Anterior cingulate cortex (tissue), 58 donors: ENCODE measurements at regions not wholly inside any gene's neighbourhood (a gene's known extent, or its start where the extent isn't known, plus 50 kb on each side); places are given as distances from the start of the nearest gene placed in this dataset.

Experiments
- DNase-seq, 58 donors: peaks; one replicate each; lab custom pipeline; 2025; lab: John Stamatoyannopoulos, UW

DNA sequence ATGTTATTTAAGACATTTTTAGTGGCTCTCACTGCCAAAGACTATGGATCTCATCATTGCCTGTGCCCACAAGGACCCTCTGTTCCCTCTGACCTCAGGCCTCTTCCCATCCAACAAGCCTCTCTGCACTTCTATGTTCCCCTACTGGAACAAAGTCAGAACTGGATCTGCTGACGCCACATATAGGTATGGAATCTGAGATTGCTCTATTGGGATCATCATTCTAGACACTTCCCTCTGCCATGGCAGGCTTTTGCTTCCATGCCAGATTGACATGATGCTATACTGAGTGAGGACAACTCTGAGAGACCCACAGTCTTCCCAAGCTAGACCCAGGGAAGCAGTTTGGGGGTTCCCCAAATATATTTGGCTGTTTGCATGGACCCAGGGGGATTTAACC is 76.0 kb upstream of the ZNF648 start:
- DNase-seq = no peak

DNA sequence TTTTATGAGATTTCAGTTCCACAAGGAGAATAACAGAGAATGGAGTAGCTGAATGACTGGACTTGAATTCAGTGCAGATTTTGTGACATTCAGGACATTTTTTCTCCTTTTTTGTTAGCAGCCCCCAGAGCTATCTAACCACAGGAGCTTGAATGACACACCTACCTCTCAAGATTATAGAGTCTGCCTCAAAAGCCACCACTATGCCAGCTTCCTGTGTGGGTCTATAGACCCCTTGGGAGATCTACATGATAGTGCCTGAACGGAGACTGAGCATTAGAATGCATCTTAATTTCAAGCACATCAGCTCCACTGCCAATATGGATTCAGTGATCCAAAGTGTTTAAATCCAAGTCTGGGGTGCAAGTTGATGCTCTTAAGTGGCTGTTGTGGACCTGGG is 74.4 kb upstream of the ZNF648 start:
- DNase-seq = no peak

DNA sequence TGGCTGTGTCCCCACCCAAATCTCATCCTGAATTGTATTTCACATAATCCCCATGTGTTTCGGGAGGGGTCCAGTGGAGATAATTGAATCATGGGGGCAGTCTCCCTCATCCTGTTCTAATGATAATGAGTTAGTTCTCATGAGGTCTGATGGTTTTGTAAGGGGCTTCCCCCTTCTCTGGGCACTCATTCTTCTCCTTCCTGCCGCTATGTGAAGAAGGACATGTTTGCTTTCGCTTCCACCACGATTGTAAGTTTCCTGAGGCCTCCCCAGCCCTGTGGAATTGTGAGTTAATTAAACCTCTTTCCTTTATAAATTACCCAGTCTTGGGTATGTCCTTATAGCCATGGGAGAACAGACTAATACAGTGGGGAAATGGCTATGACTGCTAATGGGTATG is 72.7 kb upstream of the ZNF648 start:
- DNase-seq = no peak

DNA sequence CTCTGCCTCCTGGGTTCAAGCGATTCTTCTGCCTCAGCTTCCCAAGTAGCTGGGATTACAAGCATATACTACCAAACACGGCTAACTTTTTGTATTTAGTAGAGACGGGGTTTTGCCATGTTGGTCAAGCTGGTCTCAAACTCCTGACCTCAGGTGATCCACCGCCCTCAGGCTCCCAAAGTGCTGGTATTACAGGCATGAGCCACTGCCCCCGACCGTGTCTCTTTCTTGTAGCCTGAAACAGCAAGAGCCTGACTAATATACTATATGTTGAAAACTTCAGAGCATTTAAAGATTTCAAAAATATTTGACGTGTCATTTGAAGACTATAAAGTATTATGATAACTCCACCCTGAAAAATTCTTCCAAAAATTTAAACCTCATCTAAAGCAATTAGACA is 71.7 kb upstream of the ZNF648 start:
- no peak for DNase-seq

DNA sequence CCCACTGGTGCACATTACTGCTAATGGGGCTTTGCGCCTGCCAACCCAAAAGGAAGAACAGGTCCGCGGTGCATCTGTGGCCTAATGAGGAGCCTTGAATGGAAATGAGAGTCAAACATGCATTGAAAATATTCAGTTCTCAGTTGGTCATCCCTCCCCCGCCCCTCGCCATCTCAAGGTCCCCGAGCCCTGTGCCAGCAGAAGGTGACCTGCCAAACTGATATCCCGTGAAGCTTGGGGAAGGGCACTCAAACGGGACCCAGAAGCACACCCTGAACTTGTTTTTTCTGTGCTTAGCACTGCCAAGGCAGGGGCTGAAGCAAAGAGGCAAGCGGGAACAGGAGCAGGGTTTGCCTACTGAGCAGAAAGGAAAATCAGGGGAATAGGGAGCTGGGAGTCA is 67.9 kb upstream of the ZNF648 start:
- DNase-seq = peak in 43 of 58 donors; percentile 14 to 93 (median 62)

DNA sequence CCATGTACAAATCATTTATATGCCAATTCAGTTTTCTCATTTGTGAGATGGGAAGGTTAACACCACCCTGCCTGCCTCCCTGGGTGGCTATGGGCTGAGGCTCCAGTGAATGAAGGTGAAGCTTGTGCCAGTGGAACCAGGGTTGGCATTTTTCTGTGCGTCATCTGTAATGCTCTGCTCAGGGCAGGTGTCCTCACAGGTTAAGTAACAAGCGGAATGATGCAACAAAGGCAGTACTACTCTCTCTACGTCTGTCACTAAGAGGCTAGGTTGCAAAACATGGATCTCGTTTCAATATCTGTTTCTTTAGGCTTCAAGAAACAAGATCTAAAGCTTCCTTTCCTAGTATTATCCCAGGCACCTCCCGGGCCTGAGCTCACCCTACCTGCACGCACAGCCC is 67.0 kb upstream of the ZNF648 start:
- DNase-seq = no peak

DNA sequence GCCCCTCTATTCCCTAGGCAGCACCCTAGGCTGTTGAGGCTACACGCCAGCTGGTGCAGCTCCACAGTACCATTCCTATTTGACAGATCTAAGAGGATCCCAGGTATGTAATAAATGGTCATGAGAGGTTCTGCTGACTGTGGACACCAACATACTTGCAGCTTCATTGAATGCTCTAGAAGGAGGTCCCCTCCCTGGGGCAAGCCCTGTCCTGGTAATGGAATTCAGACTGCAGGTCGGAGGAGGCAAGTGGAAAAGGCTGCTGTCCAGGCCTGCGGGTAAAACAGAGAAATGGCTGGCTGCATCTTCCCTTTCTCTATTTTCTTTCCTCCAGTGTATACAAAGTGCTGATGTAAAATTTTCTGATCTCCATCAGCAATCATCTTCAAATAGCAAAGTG is 66.1 kb upstream of the ZNF648 start:
- DNase-seq = no peak

DNA sequence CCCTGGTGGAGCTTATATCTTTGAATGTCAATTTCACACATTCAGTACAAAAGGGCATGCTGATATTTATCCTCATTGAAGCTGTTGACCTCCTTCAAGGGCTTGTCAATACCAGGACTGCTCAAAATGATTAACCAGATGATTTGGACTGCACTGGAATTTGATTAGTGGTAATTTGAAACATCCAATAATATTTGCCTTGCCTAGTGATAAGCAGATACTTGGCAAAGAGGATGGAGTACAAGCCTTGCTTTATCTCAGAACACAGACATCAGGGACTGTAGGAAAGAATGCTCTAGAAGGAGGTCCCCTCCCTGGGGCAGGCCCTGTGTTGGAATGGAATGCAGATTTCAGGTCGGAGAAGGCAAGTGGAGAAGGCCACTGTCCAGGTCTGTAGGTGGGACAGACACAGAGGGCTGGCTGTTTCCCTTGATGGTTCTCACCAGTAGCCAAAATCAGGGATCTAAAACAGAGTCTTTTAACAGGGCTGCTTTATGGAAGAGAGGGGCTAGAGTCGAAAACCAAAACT is 64.8 kb upstream of the ZNF648 start:
- no peak for DNase-seq

DNA sequence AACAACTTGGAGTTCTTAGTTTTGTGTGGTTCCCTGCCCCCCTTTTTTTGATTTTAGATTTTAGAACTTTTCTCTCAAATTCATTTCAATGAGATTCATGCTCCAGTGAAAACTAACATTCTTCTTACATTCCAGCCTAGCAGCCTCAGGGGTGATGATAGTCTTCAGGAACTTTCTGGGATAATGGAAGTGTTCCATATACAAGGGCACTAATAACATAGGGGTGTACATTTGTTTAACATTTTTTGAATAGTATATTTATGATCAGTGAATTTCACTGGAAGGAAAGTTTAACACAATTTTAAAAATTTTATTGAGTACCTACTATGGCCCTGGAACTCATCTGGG is 61.4 kb upstream of the ZNF648 start:
- no peak for DNase-seq

DNA sequence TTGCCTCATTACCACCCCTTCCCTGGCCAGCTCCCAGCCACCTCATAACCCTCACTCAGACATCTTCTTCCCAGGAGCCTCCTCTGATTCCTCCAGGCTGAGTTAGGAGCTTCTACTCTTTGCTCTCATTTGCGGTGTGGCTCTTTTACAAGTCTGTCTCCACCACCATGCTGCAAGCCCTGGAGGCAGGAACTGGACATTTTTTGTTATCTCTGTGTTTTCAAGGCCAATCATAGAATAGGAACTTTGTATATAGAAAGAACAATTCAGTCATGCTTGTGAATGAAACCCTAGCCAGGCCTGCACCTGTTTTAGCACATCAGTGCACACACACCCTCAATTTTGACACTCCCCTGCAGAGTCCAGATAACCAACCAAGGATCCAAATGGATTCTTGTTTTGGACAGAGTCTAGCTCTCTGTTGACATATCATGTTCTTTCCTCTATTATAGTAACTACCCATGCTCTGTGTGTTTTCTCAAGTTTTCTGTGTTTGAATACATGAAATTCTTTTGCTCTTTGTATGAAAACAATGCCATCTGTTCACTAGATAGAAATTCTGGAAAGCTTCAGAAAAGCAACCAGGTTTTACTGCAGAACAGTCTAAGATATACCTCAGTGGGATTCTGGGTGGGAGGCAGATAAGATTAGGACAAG is 60.9 kb upstream of the ZNF648 start:
- no peak for DNase-seq

DNA sequence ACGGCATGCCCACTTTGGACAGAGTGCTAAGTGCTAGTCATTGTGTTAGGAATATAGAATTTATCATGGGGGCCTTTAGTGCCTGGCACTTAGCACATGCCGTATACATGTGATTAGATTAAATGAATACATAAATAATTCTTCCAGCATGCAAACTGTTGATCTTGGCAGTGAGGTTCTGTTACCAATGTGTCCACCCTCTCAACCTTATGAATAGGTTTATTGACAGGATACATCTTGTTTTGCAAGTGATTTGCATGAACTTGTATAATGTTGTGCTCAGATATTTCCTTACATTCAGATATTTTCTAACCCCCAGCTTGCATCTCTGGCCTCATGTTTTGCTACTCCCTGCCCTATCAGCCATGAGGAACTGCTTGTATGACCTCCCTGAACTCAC is 60.3 kb upstream of the ZNF648 start:
- DNase-seq = no peak

DNA sequence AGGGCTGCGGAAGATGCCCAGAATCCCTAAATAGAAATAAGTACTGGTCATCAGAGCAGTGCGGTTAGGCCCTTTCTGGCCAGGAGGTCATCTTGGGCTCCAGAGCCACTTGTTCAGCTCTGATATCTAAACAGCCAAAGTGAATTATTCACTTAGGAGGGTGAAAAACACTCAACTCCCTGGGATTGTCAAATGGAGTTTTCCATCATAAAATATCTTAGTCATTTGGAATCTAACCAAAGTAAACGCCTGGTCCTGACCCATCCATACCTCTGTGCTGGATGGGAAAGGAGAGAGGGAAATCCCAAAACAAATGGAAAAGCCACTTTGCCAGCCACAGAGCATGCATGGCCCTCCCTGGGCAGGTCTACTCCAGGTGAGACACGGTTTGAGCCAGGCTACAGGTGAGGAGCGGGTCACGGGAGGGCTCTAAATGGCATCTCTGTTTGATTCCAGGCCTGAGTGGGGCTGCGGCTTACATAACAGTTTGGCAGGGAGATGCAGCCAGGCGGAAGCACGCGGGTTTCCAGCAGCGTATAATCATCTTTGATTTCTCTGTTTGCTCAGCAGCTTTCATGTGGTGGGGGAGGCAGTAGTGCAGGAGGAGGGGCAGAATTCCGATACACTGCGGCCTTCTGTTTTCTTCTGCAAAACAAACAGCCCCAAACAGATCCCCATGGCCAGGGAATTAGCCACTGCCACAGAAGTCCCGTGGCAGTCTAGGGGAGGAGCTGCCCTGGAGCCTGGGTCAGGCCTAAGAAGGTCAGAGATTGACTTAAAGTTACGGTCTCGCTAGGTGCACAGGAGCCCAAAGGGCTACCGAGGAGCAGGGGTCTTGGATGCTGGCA is 59.1 kb upstream of the ZNF648 start:
- peak; percentile 13 to 89 (median 71) for DNase-seq

DNA sequence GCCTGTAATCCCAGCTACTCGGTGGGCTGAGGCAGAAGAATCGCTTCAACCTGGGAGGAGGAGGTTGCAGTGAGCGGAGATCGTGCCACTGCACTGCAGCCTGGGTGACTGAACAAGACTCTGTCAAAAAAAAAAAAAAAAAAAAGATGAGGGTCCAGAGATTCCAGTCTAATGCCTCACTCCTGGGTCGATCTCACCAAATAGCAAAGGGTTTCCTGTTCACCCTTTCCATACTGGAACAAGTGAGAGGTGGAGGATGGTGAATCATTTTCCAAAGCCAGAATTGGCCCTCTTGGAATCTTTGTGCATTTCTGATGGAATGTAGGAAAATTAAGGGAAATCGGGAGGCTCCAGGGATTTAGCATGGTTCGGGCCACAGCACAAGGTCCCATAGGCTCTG is 58.1 kb upstream of the ZNF648 start:
- DNase-seq = no peak

DNA sequence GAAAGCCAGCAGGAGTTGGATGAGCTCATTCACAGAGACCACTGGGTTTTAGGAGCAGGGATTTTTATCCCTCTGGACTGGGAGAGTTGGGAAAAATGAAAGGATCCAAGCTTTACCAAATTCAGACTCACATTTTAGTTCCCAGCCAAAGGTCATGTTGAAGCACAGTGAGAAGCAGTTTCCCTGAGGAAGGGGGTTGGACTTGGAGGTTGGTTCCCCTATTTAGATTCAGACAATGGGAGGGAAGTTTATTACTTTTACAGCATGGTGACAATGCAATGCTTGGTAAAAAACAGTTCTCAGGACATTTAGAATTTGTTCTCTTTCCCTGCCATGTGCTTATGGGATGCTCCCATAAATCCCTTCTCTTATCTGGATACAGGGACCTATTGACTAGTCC is 57.3 kb upstream of the ZNF648 start:
- no peak for DNase-seq

DNA sequence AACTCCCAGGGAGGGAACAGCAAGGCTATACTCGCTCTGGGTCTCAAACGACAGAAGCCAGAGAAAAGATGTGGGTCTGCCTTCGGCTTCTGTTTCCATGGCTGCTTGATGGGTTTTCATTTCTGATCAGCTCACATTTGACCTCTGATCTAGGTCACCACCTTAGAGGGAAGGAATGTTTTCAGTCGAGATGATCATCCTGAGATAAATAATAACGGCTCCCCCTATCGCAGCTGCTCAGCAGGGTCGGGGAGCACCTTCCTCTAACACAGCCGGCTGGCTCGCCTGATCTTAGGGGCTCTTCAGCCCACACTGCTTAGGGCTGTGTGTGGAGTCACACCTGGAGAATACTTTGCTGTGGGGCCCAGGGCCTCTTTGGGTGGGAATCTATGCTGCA is 53.1 kb upstream of the ZNF648 start:
- peak in 1 of 58 donors; percentile 8 for DNase-seq

DNA sequence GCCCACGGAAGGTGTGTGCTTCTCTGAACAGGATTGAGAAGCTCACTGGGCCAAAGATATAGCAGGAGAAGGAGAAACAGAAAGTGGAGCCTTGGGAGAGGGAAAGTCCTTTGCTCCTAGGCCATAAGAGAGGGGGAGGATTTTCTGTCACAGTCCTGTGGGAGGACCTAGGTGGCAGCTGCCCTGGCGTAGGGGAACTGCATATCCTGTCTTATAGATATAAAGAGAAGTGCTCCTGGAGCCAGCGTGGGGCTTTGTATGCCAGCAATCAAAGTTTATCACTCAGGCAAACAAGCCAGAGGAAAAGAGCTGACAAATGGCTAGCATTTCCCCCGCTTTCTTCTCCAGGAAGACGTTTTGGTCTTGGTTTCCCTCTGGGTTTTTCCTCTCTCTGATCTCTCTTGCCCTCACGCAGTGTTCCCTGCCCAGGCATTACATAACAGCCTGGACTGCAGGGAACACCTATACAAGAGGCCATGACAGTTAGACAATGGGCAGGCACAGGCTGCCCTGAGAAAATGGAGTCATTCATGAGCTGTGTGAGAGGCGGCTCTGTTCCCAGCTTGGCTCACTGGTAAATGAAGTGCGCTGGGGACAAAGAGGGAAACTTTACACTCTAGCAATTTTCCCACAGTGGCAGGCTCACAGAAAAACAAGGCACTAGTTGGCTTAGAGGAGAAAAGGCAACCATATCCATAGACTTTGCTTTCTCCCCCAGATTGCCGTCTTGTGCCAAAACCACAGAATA is 52.5 kb upstream of the ZNF648 start:
- DNase-seq = peak; percentile 14 to 98 (median 82)

DNA sequence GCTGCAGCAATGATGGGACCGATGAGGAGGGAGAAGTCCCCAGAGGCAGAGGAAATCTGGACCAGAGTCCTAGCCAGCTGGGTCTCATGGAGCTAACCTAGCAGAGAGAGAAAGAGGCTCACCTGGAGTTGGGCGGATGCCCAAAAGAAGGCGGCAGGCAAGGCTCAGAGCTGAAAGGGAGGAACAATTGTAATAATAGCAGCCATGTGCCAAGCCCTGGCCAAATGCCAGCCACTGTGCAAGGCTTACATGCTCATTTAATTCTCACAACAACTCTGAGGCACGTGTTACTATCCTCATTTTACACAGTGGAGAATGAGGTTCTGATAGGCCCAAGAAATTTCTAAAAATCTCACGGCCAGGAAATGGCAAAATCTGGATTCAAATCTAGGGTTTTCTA is 50.0 kb upstream of the ZNF648 start:
- DNase-seq = peak in 2 of 58 donors; percentile 12 to 77
